ENCODE measurements at regions not wholly inside any gene's neighbourhood (a gene's known extent, or its start where the extent isn't known, plus 50 kb on each side); places are given as distances from the start of the nearest gene placed in this dataset.

DNA sequence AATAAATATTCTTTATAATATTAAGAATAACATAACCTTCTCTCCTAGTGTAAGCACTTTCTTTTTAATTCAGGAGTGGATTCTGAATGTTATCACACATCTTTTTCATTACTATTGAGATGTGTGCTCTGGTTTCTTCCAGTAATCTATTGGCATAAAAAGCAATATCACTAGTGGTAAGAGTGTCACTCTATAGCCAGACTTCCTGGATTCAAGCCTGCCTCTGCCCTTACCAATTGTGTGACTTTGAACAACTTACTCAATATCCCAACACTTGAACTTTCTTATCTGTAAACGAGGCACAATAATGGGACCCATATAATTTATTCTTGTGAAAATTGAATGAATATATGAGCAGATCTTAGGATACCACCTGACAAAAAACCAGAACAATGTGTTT lies 71.0 kb downstream of the SEM1 start:
- no peak for DNase-seq

DNA sequence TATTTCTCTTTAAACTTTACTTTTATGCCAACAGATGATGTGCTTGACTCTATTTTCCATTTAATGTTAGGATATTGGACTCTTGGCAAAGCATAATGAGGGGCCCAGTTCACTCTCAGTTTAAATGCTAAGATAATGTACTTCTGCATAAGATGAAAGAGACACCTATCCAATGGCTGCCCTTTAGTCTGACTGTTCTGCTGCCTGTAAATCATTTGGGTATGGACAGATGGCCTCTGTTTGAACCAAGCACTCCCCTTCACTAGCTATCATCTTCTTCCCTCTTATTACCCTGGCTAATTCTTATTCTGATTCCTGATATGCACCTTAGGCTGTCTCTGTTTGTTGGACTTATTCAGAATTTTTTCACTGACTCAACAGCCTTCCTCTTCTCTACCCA lies 72.1 kb downstream of the SEM1 start:
- no peak for DNase-seq

DNA sequence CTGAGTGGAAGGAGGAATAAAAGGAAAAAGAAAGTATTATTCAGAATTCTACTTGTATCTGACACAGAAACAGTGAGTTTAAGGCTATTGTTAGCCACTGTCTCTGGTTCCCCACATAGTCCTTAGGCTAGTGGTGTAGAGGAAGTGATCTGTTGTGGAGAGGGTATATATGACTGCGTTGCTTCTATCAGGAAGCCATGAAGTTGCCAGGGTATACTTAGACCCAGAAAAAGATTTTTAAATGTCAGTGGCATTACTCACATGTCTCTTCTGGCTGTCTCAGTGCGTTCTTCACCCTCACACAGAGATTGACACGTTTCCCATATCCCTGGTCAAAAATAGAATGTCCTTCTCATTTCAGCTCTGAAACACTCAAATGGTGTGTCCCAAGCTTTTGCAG lies 72.7 kb downstream of the SEM1 start:
- no peak for DNase-seq

DNA sequence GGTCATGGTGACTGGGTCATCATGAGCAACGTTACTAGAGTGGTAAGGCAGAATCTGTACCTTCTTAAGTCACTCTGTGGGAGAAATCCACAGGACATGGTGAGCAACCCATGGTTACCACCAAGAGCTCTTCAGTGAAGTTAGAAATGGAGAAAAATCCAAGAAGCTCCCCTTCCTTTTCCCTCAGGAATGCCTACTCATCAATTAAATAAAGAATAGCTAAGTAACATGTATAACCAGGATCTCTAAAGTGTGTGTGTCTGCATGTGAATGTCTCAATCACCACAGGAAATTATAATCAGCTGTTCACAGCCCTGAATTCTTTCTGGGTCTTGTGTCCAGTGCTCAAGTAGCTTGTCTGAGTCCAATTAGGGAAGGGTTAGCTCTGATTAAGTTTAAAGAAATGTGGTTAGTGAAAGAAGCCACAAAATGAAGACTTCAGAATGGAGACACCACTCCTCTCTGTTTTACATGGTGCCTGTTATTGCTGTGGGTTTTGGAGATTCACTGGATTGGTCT lies 73.2 kb downstream of the SEM1 start:
- no peak for DNase-seq

DNA sequence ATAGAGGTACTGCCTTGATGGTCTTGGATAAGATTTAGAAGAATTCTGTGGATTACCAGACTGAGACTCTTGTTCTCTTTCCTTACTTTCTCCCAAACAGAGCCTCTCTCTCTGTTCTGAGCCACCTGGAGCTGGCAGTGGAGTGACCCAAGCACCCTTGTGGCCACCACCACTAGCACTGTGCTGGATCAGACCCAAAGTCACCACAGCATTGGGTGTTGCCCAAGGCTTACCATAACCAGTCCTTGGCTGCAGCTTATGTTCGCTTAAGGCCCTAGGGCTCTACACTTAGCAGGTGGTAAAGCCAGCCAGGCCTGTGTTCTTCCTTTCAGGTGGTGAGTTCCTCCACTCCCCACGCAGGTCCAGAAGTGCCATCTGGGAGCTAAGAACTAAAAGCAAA lies 79.8 kb downstream of the SEM1 start:
- DNase-seq = no peak

DNA sequence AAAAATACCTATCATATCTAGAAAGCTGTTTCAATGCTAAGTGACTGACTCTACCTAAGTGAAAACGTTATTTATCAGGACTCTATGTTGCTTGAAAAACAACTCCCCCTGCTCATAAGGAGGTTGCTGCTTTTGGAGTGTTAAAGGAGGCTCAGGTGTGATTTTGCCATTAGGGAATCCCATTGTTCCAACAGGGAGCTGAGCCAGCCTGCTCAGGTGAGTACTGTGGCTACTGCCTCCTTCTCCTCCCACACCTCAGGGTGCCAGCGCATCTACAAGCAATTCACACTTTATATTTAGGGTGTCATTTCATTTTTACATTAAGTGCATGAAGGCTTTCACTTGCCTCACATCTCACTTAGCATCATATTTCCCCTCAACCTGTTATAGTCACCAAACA lies 84.7 kb downstream of the SEM1 start:
- no peak for DNase-seq

DNA sequence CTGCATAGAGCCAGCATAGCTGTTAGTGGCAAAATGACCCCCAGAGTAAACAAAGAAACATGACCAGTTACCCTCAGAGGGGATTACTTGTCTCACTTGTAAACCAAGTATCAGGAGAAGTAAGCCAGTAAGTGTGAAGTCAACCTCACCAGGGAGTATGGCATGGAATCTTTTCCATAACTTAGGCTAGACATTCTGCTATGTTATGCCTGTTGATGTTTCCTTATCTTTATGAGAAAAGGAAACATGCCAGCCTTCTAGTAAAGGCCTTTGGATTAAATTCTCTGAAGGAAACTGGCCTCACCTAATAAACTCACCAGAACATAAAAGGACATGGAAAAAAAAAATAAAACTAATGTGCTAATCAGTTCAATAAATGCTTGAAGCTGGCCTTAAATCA lies 87.7 kb downstream of the SEM1 start:
- no peak for DNase-seq

DNA sequence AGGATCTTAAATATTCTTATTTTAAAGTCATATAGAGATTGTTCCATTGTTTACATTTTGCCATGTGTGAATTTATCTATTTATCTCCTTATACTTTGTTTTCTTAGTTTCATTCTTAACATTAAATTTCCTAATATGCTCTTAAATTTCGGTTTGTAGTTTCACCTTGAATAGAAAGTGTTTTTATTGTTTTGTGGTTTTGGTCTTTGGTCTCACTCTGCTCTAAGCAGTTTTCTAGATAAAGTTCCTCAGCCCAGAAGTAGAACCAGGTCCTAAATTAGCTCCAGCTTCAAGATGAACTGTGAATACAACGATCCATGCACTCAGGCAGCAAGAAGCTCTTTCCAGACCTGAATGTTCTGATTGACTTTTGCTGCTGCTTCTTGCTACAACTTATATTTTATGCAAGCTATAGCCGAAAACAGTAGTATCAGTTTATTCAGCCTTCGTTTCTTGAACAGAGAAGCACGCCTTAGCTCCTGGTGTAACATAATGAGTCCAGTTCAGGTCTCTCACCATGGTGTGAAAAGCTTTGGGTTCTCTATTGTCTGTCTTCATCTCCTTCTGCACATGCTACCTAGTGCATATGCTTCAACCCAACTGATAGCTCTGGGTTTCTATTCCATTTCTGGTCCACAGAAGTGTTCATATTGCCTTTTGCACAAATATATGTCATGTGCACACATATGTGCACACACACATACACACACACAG lies 95.3 kb downstream of the SEM1 start:
- no peak for DNase-seq

DNA sequence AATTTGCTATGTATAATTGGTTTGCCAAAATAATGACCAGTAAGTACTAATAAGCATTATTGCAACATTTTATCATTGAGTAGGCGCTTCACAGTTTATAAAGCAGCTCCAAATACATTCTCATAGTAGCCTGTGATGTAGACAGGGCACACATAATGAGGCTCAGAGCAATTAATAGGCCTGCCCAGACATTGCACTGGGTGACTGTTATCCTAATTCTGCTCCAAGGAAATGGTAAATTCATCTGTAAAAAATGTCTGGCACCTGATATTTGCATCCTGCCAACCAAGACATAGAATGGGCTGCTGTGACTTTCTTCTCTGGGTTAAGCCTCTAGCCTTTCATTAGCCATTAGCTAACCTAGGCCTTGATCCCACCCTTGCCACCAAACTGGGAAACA lies 97.6 kb downstream of the SEM1 start:
- DNase-seq = no peak

DNA sequence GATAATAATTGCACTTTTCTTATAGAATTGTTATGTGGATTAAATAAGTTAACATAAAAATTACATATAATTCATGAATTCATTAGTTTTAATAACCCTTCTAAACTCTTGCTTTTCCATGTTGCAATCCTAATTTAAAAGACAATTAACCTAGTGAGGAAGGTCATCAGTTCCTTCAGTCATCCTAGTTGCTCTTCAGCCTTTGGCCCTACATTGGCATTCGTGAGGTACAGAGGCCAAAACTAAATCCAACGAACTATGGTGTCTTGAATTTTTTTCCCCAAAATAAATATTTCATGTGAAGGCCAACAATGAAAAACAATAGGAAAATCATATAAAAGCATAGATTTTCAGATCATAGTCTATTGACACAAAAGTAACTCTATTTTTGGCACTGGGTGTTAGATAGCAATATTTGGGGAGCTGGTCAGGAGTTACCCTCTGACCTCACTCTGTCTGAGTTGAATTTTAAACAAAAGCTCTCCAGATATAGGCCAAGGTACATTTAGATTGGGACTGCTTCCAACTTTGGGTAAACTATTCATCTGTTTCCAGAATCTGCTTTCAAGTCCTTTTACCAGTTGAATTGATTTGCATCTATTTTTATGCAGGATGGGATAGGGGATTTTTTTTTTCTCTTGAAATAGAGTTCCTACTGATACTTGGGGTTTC lies 104.5 kb downstream of the SEM1 start:
- DNase-seq = peak; percentile 25

DNA sequence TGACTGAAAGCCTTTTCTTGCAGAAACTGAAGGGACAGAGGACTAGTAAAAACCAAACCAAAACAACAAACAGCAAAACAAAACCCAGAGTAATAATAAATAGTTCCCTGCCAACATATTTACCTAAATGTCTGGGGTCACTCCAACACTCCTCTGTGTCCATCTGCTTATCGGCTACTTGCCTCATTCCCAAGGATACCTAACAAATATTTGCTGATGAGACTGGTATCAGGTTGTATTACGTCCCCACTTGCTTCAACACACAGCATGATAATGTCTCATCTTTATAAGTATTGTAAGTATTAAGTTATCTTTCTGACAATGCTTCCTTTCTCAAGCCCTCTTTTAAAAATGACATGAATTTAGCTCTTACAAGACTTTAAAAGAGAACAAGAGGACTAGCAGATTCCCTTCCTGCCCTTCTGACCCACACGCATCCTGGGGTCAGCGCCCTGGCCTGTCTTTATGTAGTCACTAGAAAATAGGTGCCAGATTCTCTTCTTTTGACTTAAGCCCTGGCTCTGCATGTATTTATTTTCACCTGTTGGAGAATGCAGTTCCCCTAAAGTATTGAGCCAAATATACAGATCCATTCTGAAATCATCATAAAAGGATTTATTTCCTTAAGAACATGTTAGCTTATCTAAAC lies 110.2 kb downstream of the SEM1 start:
- no peak for DNase-seq

DNA sequence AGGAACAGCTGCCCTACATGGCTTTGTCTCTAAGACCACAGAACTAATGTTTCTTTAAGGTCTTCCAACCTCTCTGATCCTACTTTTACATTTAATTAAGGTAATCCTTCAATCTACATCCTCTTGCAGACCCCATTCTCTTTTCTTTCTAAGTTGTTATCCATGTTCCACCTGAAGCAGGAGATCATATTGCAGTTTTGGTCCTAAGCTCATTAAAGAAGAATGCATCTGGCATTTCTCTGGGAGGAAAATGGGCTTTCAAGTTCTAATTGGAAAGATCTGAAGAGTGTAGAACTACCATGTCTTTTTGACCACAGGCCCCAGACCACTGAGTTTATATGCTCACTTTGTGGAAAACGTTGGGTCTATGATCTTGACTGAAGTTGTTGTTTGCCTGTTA lies 111.2 kb downstream of the SEM1 start:
- DNase-seq = no peak

DNA sequence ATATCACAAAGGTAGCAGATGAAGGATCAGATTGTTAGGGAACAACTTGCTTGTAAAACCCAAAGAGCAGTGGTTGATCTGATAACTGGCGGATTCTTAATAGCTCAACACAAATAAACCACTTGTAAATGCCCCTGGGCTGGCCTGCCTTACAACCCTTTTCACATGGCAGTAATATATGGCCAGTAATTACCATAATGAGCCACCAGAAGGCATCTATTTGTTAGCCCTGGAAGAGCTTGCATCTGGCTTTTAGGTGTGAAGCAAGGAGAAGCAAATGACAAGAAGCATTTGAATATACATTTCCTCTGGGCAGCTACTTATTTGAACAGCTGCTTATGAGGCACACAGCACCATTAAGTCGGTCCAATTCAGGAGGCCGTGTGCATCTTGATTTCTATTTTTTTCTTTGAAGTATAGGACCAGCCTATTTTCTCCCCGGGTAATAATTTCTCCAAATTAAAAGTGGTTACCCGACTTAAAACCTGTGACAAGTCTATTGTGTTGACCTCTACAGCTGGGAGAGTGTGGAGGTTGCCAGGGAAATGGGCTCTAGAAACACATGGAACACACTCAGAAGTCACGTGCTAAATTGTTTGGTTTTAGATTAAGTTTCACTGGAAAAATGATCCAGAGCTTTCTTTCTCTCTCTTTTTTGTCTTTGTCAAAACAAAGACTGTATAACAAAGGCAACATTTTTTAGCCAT lies 113.4 kb downstream of the SEM1 start:
- DNase-seq = peak; percentile 99

DNA sequence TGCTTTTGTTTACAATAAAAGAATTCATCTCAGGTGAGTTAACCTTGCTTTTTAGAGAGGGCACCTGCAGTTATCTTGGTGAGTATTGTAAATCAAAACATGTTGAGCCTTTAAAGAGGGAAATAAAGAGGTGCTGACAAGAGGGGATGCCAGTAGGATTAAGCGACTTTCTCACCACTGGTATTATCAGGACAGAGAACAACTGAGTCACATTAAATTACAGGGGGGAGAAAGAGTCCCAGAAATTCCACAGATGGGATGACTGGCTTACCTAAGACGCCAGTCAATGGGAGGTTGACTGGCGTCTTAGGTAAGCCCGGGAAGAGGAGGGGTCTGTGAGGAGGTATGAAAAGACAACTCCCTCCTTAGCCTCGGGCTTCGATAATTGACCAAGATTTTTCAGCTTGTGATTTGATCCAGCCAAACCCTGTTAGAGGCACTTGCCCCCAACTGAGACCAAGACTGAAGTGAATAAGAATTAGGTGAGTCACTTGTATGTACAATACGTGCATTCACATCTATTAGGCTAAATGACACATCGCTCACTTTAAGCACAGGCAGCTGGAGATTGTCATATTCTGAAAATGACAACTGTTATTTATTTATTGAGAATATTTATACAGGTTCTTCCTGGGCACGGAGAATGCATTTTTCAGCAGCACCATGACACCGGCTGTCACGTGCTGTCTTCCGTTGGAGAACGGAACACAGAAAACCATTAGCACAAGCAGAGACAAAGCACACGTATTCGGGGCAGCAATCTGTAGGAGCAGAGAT lies 117.6 kb downstream of the SEM1 start:
- DNase-seq = no peak

DNA sequence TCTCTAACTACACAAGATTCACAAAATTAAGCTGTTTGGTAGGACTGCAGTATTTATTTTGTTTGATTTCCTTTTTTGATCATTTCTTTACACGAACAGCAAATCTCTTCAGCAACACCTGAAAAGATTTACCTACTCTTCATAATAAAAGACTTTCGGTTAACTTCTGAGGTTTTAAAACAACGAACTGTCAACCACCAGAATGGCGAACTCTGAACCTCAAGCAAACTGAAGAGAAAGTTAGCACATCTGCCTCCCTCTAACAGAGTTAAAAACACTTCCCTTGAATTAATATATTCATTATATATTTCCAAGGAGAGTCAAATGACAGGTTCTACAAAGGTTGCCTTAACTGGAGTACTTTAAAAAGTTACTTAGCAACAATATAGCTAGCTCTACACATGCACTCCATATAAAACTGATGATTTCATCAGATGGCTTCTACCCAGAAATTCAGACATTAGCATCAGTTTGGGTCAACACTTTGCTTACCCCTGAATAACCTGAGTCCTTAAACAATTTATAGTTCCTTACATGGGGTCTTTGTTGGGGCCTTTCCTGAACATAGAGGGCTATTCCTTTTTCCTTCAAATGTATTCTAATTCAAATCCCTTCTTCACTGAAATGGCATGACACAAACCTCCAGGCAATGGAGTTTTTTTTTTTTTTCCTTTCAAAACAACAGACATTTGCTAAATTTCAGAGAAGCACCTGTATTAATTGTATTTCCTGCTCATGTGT lies 118.3 kb downstream of the SEM1 start:
- DNase-seq = no peak

DNA sequence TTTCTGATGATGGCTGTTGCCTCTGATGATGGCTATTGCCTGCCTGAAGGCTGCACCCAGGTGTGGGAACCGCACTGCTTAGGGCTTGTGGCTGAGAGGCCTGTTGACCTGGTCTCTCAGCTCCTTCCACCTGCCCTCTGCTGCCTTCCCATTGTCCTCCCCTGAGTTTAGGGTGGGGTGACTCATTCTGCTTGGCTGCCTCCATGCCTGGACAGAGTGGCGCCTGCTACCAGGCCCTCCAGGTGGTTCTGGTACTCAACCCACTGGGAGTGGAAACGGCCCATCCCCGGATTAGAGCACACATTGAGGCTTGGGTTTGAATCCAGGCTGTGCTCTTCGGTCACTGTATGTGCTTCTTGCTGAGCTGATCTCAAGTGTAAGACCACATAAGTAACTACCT lies 120.6 kb downstream of the SEM1 start:
- DNase-seq = no peak

DNA sequence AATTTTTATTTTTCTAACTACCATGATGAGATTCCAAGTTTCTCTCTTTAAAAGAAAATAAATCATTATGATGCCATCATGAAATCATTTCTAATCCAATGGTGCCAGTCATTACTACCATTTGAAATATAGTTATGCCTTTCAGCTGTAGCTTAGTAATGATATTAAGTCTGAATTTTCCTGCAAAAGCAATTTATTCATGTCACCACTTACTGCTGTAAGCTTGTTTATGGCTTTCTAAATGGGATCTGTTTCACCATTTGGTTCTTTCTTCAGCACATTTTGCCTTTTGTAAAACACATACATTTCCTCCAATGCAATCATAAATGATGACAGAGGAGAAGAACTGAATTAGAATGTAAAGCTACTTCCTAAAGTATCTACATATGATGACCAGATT lies 130.5 kb downstream of the SEM1 start:
- DNase-seq = no peak

DNA sequence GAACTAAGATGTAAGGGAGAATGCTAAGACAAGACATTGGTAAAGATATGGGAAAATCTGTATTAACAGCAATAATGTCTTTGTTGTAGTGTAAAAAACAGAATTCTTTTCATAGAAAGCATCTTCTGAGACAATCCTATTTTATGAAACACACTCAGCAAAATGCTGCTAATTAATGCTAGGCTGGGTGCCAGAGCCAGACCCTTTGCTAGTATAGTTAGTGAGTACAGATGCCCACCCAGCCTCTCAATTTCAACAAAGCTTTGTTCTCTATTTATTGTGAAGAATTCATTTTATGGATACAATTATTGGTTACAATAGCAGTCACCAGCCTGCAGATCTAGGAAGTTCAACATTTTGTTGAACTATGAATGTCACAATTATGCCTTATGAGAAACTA lies 131.0 kb downstream of the SEM1 start:
- DNase-seq = no peak

DNA sequence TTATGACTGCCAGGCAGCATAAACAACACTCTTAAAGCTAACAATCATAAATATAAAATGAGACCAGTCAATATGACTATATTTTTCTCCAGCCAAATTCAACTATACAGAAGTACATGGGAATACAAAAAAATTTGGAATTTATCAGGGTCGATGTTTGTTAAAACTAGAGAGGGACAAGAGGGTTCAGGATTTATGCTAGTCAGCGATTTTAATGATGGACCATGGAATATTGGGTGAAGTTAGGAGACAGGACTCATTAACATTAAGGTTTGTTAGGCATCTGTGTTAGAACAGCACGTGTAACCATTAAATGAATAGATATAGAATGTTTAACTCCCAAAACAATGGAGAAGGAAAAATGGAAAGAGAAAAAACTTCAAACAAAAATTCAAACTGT lies 146.2 kb downstream of the SEM1 start:
- DNase-seq = no peak

DNA sequence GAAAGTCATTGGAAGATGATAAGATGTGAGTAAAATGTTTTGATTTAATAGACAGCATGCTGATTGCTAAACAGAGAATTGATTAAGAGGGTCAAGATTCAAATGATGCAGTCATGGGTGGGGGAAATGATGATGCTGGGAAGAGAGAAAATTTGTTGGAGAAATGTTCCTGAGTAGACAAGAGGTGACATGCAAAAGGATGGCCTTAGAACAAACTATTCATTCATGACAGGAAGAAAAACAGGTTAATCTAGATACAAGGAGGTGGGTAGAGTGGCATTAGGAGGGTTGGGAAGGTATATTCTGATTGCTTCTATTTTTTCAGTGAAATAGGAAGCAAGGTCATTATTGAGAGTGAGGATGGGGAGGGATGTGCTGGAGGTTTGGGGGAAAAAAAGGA lies 146.7 kb downstream of the SEM1 start:
- no peak for DNase-seq

DNA sequence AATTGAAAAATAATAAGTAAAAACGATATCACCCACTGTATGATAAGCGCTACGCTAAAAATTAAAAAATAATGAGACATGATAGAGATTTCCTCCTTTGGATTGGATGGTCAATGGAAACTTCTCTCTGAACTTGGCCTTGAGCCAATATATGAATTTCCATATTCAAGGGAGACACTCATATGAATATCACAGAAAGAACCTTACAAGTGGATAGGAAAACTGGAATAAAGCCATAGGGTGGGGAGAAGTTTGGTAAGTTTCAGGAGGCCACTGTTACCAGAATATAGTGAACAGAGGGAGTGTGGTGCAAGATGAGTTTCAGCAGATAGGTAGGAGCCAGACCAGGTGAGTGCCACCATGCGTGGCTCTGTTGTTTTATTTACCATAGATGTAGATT lies 147.2 kb downstream of the SEM1 start:
- no peak for DNase-seq

DNA sequence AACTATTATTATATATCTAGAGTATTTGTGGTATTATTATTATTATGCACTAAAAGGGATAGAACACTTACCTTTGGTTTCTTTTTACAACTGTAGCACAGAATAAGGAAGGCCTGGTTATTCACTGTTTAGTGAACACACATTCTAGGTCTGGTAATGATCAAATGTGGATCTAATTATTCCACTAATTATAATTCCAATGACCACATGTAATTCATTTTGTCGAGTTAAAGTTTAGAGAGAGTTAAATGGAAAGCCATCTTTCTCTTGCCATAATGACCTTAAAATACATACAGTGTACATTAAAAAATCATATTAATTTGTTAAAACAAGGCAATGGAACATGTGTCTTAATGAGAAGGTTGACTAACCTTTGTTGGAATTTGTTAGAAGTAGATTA lies 147.8 kb downstream of the SEM1 start:
- no peak for DNase-seq

Measured in NCI-H526 treated with DMSO at 0.1 percent for 48 hours (cell line).